GM12892 (cell line): ENCODE measurements at regions not wholly inside any gene's neighbourhood (a gene's known extent, or its start where the extent isn't known, plus 50 kb on each side); places are given as distances from the start of the nearest gene placed in this dataset.

ENCODE experiments used
- POLR2A ChIP-seq: IDR thresholded peaks from 2 replicates; pipeline ENCODE4 v1.6.1; 2011; ENCODE audit warnings: low read depth, low read length, control low read depth
- POLR2AphosphoS5 ChIP-seq: IDR thresholded peaks from 2 replicates; pipeline ENCODE4 v1.6.1; 2011; ENCODE audit warnings: low read depth, low read length, control low read depth
- TAF1 ChIP-seq: IDR thresholded peaks from 2 replicates; pipeline ENCODE4 v1.6.1; 2011; ENCODE audit warnings: low read depth, mild to moderate bottlenecking, control low read depth, low read length, borderline replicate concordance

DNA sequence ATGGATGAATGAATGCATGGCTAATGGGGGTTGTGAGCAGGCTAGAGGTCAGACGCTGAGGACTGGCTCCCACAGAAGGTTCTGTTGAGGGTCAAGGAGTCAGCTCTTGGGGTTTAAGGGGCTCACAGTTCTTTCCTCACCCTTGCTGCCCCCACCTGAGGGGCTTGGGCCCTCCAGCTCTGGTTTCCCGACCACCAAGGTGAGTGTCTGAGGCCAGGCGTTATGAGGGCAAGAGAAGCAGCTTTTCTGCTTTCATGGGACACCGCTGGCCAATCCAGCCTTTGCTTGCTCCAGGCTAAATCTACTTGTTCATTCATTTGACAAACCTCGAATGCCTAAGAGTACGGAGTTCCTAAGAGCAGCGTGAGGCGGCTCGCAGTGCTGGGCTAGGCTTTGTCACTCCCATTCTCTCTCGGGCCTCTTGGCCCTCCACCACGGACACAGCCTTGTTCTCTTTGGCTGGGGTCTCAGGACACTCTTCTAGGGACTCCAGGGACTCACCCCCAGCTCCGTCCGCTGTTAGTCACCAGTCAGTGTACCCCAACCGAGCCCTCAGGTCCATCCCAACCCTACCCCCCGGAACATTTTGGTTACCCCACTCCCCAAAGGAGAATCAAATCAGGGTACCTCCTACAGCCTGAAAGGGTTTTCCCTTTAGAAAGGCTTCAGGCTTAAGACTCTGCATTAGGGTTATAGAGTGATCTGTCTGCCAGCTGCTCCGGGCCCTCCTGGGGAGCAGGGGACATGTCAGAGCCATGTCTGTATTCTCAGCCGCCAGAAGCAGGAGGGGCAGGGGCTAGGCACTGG is 210.1 kb upstream of the MVB12B start:
- TF ChIP-seq TAF1 (no peak), POLR2A (no peak), POLR2AphosphoS5 (no peak)
